ENCODE measurements at regions not wholly inside any gene's neighbourhood (a gene's known extent, or its start where the extent isn't known, plus 50 kb on each side); places are given as distances from the start of the nearest gene placed in this dataset.

GRCh38 chr13:83515268-83516015, 366.8 kb downstream of the SLITRK1 start:
- WGBS = 83% methylated on average over 1 of the region's 1 CpG

More at GRCh38 chr13:83515268-83516015, 366.8 kb downstream of the SLITRK1 start:
- no peak for DNase-seq (ENCODE audit: low spot score)
- no peaks in the 10 kb centered on the region for H3K27me3 ChIP-seq (ENCODE audit: control insufficient read depth in 4 of 4, insufficient read depth in 4 of 4, low read length in 3 of 4)
- TF ChIP-seq EGR1 (IDR thresholded peaks at IDR 0.05; ENCODE audit: low read depth in 2 of 2) (no peak), REST (IDR thresholded peaks at IDR 0.05) (no peak), JUND (IDR thresholded peaks at IDR 0.05) (no peak), ATF3 (IDR thresholded peaks at IDR 0.05) (no peak), HNF4A (conservative IDR thresholded peaks at IDR 0.05) (no peak), GABPA (IDR thresholded peaks at IDR 0.05 in 1 of 2, conservative IDR thresholded peaks at IDR 0.05 in 1 of 2) (no peak), HNF4G (IDR thresholded peaks at IDR 0.05) (no peak), MAX (IDR thresholded peaks at IDR 0.05) (no peak), FOXA2 (IDR thresholded peaks at IDR 0.05) (no peak), ZBTB33 (IDR thresholded peaks at IDR 0.05) (no peak), TAF1 (conservative IDR thresholded peaks at IDR 0.05) (no peak), NR2F2 (IDR thresholded peaks at IDR 0.05) (no peak), RAD21 (IDR thresholded peaks at IDR 0.05) (no peak), CTCF (IDR thresholded peaks at IDR 0.05; ENCODE audit: low read depth, low read length, missing input control) (no peak)
- no peak overlapping the region for H3K9ac ChIP-seq (ENCODE audit: low read depth in 1 of 2, low read length in 2 of 2)
- H3K36me3 ChIP-seq (ENCODE audit: control insufficient read depth in 4 of 4, insufficient read depth in 3 of 4, low read depth in 1 of 4, low read length in 3 of 4) = no peaks in the 10 kb centered on the region
- H3K4me1 ChIP-seq (ENCODE audit: control insufficient read depth in 4 of 4, insufficient read depth in 4 of 4, low read length in 3 of 4) = no peaks in the 10 kb centered on the region
- H3K9me3 ChIP-seq (ENCODE audit: control insufficient read depth in 4 of 4, low read length in 3 of 4) = peaks cover 0 to 4% (median 1%) of the 10 kb centered on the region in 4 donors
- H3K27ac ChIP-seq (ENCODE audit: low read depth in 1 of 2, low read length in 2 of 2) = no peak overlapping the region
- no peak overlapping the region for H3K4me3 ChIP-seq (ENCODE audit: low read depth in 1 of 3, low read length in 3 of 3)
